Hematopoietic multipotent progenitor cell (in vitro differentiated cells): ENCODE measurements at regions not wholly inside any gene's neighbourhood (a gene's known extent, or its start where the extent isn't known, plus 50 kb on each side); places are given as distances from the start of the nearest gene placed in this dataset.

Source experiments
- DNase-seq, 3 donors: peaks; one replicate each; pipeline ENCODE4 v3.0.0-alpha.2; 2011 to 2015; ENCODE audit warnings: low read depth in 2 of 3, low spot score in 2 of 3

DNA sequence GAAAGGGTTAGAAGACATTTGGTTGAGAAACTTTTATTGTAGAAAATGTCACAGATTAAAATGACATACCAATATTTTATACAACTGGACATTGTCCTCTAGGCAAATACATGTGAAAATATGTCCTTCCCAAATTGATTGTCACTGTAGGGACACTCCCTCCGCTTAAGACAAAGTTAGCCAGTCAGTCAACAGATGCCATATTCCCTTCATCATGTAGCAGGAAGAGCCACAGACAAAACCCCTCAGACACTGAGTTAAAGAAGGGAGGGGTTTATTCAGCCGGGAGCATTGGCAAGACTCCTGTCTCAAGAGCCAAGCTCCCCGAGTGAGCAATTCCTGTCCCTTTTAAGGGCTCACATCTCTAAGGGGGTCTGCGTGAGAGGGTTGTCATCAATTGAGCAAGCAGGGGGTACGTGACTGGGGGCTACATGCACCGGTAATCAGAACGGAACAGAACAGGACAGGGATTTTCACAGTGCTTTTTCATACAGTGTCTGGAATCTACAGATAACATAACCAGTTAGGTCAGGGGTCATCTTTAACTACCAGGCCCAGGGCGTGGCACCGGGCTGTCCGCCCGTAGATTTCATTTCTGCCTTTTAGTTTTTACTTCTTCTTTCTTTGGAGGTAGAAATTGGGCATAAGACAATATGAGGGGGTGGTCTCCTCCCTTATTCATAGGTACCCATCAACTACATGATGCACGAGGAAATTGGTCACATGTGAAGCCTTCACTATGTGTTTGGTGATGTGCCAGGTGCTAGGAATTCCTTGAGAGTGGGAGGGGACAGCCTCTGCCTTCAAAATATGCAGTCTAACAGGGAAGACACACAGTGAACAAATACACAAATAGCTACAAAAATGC lies 155.7 kb upstream of the CDYL start:
- DNase-seq: no peak

DNA sequence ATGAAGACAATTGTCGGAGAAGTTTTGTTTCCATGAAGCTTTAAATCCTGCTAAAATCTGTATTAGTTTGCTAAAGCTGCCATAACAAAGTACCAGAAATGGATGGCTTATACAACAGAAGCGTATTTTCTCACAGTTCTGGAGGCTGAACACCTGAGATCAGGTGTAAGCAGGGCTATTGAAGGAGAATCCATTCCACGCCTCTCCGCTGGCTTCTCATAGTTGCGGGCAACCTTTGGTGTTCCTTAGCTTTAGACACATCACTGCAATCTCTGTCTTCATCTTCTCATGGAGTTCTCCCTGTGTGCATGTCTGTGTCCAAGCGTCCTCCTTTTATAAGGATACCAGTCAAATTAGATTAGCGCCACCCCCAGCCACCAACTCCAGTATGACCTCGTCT lies 159.9 kb upstream of the CDYL start:
- no peak for DNase-seq

DNA sequence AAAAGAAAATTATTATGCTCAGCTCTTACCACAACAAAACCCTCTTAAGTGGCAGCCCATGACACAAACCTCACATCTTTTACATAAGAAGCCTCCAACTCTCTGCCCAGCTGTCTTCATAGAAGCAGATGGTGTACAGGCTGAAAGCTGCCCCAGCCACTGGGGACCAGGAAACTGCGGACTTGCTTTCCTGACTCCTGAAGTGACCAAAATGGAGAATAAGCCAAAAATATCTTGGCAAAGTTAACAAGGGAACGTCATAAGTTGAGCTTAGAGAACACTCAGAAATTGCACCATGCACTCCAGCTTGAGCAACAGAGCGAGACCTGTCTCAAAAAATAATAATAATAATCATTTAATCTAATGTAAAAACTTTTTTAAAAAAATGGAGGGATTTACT lies 160.3 kb upstream of the CDYL start:
- no peak for DNase-seq

DNA sequence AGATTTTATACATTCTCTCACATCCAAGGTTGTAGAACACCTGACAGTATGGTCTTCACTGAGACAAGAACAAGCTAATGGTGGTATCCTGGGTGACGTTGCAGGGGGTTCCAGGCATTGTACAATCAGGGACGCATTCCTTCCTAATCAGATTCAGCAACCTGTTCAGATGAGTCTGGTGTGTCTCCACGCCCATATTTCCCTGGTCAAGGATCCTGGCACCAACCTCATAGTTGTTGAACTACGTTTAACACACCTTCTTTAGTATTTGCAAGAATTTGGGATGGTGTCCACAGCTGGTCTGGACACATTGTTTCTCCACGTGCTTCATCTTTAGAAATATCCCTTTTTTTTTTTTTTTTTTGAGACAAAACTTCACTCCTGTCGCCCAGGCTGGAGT lies 161.0 kb upstream of the CDYL start:
- no peak for DNase-seq

DNA sequence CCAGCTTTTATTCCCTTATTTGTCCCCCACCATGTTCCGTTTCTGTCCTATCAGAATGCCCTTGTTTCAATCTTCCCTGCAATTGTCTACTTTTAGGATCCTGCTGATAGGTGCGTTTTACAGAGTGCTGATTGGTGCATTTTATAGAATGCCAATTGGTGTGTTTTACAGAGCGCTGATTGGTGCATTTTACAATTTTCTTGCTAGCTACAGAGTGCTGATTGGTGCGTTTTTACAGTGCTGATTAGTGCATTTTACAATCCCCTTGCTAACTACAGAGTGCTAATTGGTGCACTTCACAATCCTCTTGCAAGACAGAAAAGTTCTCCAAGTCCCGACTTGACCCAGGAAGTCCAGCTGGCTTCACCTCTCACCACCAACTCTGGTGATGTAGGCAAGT lies 161.6 kb upstream of the CDYL start:
- DNase-seq: no peak

DNA sequence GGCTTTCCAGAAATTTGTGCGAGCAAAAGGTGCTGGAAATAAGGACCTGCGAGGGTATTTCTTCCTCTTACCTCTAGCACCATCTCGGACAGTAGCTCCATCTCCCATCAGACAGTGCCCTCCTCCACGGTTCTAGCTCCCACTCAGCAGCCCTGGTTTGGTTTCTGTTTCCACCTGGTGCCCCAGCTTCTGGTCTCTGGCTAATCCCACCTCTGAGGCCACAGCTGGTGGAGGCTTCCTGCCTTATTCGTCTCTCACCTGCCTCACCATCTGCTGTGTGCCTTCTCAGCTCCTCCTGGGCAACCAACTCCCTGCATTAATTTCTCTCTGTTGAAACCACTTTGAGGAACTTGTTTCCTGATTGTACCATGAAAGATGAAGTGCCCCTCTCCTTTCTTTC lies 162.4 kb upstream of the CDYL start:
- no peak for DNase-seq

DNA sequence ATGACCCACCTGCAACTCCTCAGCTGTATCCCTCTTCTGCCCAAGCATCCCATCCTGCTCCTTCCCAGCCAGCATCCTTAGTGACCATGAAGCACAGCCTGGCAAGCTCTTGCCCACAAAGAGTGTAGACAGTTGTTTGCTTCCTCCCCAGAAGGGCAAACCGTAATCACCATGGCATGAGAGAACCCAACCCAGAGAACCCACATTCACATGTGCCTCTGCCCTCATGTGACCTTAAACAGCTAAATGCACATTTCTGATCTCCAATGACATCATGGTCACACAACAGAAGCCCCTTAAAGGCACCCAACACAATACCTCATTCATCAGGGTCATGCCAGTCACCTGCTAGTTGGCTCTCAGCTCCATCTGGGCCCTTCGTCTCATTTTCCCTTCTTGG lies 162.8 kb upstream of the CDYL start:
- DNase-seq: no peak

DNA sequence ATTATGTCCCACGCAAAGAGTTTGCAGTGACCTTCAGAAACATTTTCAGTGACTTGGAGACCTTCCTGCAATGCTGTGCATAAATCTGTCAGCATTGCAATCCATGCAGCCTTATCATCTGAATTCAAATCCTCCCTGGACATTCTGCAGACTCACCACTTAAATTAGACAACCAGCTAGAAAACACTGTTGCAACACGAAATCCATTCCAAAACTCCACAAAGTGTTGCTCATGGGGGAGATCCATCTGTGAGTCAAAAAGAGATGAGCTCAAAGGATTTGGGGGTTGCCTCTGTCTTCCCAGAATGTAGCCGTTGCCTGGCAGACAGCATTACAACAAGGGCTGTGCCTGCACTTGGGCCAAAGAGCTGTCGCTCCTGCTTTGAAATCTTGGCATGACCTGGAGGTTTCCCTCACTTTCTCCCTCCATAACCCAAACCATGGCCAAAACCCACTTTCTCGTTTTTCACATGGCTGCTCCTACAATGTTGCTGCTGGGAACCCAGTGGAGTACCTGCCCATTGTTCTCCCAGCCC lies 163.5 kb upstream of the CDYL start:
- DNase-seq: no peak

DNA sequence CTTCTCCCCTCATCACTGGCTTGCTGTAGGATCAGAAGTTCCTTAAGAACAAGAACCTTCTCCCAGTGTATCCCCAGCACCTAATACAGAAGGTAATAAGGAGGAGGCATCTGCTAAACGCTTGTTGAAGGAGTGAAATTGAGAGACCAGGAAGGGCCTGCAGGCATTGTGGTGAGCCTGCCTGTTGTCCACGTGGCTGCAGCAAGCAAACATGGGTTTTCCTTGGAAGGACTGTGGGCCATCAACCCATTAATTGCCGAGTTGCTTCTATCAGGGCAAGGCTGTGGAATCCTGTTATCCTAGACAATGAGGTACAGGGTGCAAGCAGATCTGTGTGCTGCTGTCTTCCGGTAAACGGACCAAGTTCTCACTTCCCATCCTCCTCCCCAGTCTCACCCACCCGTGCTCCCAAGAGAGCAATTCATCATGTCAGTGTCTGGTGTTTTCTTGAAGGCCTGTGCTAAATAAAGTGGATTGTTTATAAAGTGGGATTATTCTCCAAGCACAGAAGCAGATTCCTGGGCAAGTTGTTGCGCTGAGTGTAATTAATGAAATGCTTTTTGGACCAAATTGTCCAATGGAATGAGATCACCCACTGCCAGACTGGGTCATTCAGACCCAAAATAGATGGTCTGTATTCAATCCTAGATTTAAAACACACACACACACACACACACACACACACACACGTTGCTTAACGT lies 164.6 kb upstream of the CDYL start:
- no peak for DNase-seq

DNA sequence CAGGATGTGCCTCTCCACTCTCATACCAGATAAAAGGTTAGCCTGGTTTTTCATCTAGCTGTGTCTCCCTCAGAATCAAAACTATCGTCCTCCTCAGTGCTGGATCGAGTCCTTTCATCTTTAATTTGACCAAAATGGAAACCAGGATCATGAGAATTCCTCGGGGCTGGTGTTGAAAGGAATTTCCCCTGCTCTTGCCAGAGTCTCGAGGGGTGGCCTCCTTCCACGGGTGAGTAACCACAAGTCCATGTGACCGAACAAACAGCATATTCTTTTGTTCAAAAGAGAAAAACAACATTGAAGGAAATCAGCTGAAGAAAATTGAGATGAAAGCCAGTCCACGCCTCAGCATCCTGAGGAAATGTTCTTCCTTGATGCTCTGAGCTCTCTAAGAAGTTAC lies 165.9 kb upstream of the CDYL start:
- DNase-seq: no peak

DNA sequence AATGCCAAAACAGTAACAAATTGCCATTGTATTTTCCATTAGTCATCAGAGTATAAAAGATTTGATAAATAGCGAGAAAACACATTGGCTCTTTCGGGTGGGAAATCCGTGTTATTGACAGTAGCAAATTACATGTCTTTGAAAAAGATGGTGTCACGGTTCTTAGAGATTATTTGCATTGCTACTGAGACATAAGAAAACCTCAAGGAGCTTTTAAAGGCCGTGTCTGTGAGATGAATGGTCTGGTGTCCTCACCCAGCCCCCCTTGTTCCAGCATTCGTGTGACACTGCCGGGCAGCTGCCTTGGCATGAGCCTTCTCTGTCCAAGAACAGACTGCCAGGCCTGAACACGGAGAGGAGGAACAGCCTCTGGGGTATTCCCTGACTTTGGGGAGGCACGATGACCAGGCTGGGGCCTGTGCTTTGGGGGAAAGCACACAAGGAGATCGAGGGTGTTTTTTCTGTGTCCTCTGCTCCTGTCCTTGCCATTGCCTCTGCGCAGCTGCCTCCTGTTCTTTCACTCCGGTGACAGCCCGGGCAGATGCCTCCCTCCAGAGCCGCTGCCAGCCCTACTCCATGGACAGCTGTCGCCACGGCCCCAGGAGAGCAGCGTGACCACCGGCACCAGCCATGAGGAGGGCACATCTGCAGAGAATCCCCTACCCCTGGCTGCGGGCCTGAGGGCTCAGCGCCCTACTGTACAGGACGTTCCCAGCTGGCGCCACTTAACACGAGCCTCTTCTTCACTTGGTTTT lies 167.7 kb upstream of the CDYL start:
- DNase-seq: no peak

DNA sequence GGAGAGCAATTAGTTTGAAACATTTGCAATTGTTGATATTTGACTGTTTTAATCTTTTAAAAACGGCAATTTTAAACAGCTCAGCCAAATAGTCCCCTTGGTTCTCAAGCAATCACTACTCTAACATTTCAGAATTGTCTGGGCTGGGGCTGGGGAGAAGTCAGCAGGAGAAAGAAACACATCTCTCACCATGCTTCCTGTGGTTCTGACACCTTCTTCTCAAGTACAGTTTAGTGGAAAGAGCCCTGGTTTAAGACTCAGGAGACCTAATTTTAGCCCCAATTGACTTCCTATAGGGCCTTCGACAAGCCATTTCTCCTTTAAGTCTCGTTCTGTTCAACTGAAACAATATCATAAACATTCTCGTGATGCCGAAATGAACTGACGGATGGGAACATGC lies 168.4 kb upstream of the CDYL start:
- no peak for DNase-seq

DNA sequence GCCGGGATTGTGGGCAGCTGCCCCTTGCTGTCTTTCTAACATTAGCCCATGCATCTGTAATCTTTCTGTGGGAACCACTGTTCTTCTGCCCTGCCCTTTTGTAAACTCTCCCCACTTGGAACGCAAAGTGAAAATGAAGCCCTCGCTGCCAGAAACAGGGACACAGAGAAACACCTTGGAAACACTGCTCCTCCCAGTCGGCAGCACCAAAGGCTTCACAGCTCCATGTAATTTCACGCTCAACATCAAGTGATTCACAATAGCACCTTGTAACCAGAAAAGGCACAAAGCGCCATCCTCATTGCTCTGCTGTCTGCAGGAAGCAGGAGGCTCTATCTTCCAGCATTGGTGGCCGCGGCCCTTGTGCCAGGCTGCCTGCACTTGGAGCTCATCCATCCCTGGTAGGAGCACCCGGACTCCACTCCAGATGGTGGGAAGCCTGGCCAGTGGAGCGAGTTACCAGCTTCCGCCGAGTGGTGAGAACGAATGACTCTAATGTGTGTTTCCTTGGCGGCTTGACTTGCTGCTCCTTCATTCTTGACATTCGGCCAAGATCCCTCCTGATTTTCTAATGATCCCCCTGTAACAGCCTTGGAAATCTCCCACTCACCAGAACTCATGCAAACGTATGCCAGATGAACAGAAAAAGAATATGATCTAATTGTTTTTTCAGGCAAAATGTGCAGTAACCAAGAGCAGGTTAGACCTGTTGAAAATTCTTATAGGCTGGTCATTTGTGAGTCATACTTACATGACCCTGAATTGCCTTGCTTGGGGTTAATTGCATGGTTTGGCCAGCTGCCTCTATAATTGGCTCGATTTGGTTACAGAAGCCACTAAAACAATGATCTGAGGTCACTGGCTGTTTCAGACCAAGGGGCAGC lies 169.1 kb upstream of the CDYL start:
- no peak for DNase-seq

DNA sequence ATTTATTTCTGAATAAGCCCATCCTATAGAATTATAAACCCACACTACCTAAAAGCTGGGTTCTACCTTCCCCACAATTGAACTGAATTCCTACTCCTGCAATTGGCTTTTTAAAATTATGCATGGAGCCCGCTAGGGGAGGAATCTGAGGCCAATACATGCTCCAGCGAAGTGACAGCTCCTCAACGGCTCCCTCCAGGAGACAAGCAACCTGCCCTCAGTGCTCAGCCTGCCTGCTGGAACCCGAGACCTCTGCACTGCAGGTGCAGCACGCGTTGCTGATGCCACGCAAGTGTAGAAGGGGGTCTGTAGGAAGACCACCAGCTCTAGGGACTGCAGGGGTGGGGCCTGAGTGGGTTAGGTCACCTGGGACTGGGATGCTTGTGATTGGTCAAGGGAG lies 170.2 kb upstream of the CDYL start:
- no peak for DNase-seq

DNA sequence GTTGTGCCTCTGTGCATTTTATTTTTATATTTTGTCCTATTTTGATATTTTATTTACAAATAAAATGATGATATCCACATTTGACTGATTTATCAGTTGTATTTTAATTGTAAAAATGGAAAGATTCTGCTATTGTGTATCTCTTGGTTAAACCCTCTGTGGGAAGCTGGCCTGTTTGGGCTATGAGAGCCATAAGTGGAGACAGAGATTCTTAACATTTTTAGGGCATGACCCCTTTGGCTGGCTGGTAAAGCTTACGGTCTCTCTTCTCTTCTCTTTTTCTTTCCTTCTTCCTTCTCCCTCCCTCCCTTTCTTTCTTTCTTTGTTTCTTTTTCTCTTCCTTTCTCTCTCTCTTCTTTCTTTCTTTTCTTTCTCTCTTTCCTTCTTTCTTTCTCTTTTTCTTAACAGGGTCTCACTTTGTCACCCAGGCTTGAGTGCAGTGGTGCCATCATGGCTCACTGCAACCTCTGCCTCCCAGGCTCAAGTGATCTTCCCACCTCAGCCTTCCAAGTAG lies 172.3 kb upstream of the CDYL start:
- no peak for DNase-seq

DNA sequence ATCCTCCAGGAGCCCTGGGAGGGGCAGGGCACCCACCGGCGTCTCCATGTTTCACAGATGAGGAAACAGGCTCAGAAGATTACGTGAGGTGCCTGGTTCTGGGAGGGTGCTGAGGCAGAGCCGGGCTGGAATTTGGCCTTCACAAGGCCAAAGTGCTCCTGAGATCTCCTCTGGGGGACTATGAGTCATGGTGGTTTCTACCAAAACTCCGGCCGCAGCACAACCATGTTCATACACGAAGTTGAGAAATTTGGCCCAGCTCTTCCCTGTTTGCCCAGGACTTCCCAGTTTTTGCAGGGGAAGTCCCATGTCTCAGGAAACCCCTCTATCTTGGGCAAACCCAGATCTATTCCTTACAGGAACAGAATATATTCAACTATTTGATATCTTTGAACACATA lies 172.9 kb upstream of the CDYL start:
- no peak for DNase-seq

DNA sequence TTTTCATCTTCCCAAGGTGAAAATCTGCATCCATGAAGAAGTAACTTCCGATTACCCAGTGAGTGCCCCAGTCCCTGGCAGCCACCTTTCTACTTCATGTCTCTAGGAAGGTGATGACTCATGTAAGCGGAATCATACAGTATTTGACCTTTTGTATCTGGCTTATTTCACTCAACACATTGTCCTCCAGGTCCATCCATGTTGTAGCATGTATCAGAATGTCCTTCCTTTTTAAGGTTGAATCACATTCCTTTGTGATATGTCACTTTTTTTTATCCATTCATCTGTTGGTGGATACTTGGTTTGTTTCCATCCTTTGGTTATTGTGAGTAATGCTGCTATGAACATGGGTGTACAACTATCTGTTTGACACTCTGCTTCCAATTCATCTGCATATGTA lies 176.3 kb upstream of the CDYL start:
- DNase-seq: no peak

DNA sequence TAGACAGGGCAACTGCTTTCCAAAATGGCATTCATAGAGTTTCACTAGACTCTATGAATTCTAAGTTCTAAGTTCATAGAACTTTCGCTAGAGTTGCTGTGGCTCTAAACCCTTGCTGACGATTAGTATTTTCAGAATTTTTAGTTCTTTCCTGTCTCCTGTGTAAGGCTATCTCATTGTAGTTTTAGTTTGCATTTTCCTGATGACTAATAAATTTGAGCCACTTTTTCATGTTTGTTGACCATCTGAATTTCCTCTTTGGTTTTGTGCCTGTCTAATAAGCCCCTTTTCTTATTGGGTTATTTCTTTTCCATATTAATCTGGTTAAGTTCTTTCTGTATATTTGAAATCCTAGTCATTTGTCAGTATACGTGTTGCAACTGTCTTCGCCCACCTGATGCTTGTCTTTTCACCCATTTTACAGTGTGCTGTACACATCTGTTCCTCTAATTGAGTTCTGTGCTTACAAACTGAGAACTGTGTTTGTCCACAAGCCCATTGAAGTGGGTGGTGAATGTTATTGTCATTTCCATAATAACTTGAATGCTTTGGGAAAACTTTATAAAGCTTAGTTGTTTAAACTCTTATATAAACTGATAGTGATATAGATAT lies 177.7 kb upstream of the CDYL start:
- DNase-seq: no peak

DNA sequence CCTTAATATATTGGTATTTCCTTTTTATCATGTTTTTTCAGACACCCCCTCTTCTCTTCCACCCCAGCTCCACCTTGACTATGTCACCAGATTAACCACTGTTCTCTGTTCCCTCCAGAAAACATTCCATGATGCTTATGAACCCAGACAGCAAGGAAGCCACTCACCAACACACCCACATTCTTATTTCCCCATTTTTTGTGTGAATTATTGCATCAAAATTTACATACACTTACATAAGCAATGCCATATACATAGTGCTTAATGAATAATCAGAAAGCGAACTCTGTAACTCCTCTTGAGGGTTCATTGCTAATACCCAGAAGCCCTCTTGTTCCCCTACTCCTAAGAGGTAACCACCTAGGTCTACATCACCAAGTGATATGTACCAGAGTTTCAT lies 182.3 kb upstream of the CDYL start:
- no peak for DNase-seq

DNA sequence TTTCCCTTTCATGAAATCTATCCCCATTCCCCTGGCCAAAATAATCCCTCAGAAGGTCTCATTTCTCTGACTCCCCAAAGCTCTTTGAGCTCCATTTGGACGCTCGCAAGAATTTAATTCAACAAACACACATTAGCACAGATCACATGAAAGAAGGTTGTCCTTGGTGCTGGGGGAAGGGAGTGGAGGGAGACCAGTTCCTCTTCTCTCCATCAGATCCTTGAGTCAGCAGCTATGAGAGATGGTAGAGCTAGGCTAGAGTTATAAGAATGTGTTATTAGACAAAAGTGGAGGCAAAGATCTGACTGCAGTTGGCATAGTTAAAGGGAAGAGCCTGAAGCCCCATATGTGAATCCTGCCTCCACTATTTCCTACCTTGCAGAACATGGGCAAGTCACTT lies 184.2 kb upstream of the CDYL start:
- no peak for DNase-seq
